ENCODE measurements at regions not wholly inside any gene's neighbourhood (a gene's known extent, or its start where the extent isn't known, plus 50 kb on each side); places are given as distances from the start of the nearest gene placed in this dataset.

DNA sequence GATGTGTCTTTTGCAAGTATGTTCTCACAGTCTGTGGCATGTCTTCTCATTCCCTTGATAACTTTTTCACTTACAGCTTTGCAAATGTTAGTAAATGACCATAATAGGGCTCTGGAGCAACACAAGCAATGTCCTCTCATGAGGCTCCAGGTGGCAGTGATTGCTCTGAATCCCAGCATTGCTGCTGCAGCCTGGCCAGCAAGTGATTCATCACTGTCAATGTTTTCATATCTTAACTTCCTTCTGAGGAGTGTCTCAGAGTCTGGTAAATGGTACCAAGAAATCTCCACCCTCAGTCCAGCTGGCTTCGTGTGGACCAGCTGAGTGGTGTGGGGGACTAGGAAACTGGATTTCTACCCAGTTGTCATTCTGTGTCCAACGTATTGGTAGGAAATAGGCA is 139.6 kb downstream of the MYLK4 start:
- DNase-seq (no peak), ATAC-seq (ENCODE audit: low FRiP score in 2 of 2) (no peak)
- H3K9me3 ChIP-seq, result no peaks in the 10 kb centered on the region
- no peaks in the 10 kb centered on the region for H3K4me1 ChIP-seq
- 34 to 63% methylated on average over 2 of the region's 2 CpGs for WGBS, 2 donors
- no peak overlapping the region for H3K4me3 ChIP-seq
- H3K27me3 ChIP-seq, result no peaks in the 10 kb centered on the region
- TF ChIP-seq EP300 (IDR thresholded peaks at IDR 0.05) (no peak), POLR2A (IDR thresholded peaks at IDR 0.05) (no peak), POLR2AphosphoS5 (IDR thresholded peaks at IDR 0.05) (no peak)
- TF ChIP-seq, protein P1, sequence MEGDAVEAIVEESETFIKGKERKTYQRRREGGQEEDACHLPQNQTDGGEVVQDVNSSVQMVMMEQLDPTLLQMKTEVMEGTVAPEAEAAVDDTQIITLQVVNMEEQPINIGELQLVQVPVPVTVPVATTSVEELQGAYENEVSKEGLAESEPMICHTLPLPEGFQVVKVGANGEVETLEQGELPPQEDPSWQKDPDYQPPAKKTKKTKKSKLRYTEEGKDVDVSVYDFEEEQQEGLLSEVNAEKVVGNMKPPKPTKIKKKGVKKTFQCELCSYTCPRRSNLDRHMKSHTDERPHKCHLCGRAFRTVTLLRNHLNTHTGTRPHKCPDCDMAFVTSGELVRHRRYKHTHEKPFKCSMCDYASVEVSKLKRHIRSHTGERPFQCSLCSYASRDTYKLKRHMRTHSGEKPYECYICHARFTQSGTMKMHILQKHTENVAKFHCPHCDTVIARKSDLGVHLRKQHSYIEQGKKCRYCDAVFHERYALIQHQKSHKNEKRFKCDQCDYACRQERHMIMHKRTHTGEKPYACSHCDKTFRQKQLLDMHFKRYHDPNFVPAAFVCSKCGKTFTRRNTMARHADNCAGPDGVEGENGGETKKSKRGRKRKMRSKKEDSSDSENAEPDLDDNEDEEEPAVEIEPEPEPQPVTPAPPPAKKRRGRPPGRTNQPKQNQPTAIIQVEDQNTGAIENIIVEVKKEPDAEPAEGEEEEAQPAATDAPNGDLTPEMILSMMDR (IDR thresholded peaks at IDR 0.05), result no peak
- H3K36me3 ChIP-seq, result no peaks in the 10 kb centered on the region
- no peak overlapping the region for H3K27ac ChIP-seq

DNA sequence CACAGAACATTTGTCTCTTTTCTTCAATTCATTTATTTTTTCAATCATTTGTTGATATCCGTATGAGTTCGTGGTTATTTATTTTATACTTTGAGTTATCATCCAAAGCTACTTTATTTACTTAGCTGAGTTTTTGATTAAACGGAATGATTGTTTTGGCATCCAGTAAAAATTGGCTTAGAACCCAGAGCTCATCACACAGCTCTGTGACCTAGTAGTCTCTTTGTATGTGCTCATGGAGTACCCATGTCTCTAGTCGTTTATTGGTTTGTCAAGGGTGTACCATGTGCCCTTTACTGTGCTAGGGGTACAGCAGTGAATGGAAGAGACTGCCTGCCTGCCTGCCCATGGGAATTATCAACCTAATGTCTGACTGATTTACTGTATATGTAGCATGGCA is 142.2 kb downstream of the MYLK4 start:
- Histone ChIP-seq H3K9me3 (no peaks in the 10 kb centered on the region), H3K4me1 (no peaks in the 10 kb centered on the region), H3K36me3 (no peaks in the 10 kb centered on the region), H3K27ac (no peak overlapping the region), H3K27me3 (no peaks in the 10 kb centered on the region), H3K4me3 (no peak overlapping the region)
- ATAC-seq (ENCODE audit: low FRiP score in 2 of 2) (no peak), DNase-seq (no peak)
- 29 to 35% methylated on average over 4 of the region's 4 CpGs for WGBS, 2 donors
- TF ChIP-seq POLR2A (IDR thresholded peaks at IDR 0.05), result no peak
- TF ChIP-seq POLR2AphosphoS5 (IDR thresholded peaks at IDR 0.05), result no peak
- TF ChIP-seq, protein P1 (IDR thresholded peaks at IDR 0.05), result no peak
- no peak for TF ChIP-seq EP300 (IDR thresholded peaks at IDR 0.05)

DNA sequence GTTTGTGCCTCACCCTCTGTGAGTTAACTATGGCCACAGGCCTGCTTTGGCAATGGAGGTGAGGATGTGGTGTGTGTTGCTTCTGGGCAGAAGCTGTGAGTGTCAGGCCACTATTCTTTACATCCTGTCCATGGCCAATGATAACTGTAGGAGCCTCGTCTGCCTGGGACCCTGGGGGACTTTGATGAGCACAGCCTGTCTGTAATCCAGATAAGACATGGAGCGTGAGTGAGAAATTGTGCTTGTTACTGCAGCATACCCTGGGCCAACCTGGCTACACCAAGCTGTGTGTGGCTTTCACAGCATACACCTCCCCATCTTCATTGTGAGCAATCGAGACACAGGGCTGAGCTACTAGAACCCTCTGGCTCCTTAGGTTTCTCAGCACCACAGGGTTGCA is 150.4 kb downstream of the MYLK4 start:
- Histone ChIP-seq H3K27ac (no peak overlapping the region), H3K36me3 (no peaks in the 10 kb centered on the region), H3K4me1 (no peaks in the 10 kb centered on the region), H3K9me3 (no peaks in the 10 kb centered on the region), H3K4me3 (no peak overlapping the region), H3K27me3 (no peaks in the 10 kb centered on the region)
- no peak for DNase-seq
- 81 to 87% methylated on average over 3 of the region's 3 CpGs for WGBS, 2 donors
- TF ChIP-seq POLR2A (IDR thresholded peaks at IDR 0.05), result no peak
- TF ChIP-seq POLR2AphosphoS5 (IDR thresholded peaks at IDR 0.05), result no peak
- no peak for TF ChIP-seq EP300 (IDR thresholded peaks at IDR 0.05)
- TF ChIP-seq, protein P1 (IDR thresholded peaks at IDR 0.05), result no peak
- ATAC-seq (ENCODE audit: low FRiP score in 2 of 2), result no peak

GRCh38 chr6:2599817-2600216 is 150.9 kb downstream of the MYLK4 start:
- H3K9me3 ChIP-seq, result no peaks in the 10 kb centered on the region
- DNase-seq, result no peak
- H3K27ac ChIP-seq, result no peak overlapping the region
- no peak overlapping the region for H3K4me3 ChIP-seq
- H3K36me3 ChIP-seq, result no peaks in the 10 kb centered on the region
- no peaks in the 10 kb centered on the region for H3K4me1 ChIP-seq
- no peak for ATAC-seq (ENCODE audit: low FRiP score in 2 of 2)
- WGBS, 2 donors, result 89 to 93% methylated on average over 5 of the region's 5 CpGs
- H3K27me3 ChIP-seq, result no peaks in the 10 kb centered on the region
- TF ChIP-seq POLR2A (IDR thresholded peaks at IDR 0.05) (no peak), EP300 (IDR thresholded peaks at IDR 0.05) (no peak), POLR2AphosphoS5 (IDR thresholded peaks at IDR 0.05) (no peak)
- TF ChIP-seq, protein P1 (IDR thresholded peaks at IDR 0.05), result no peak

- TF ChIP-seq, protein P1 (IDR thresholded peaks at IDR 0.05), result no peak
- TF ChIP-seq POLR2A (IDR thresholded peaks at IDR 0.05) (no peak), POLR2AphosphoS5 (IDR thresholded peaks at IDR 0.05) (no peak), EP300 (IDR thresholded peaks at IDR 0.05) (no peak)
Observed at GRCh38 chr6:2598867-2599266, 151.9 kb downstream of the MYLK4 start.

More at GRCh38 chr6:2598867-2599266, 151.9 kb downstream of the MYLK4 start:
- H3K4me3 ChIP-seq, result no peak overlapping the region
- no peaks in the 10 kb centered on the region for H3K27me3 ChIP-seq
- H3K4me1 ChIP-seq, result no peaks in the 10 kb centered on the region
- DNase-seq, result peak in 1 of 2 donors; percentile 38
- peak in 1 of 2 donors; percentile 46 for ATAC-seq (ENCODE audit: low FRiP score in 2 of 2)
- no peaks in the 10 kb centered on the region for H3K9me3 ChIP-seq
- H3K36me3 ChIP-seq, result no peaks in the 10 kb centered on the region
- WGBS, 2 donors, result 93 to 95% methylated on average over 6 of the region's 6 CpGs
- no peak overlapping the region for H3K27ac ChIP-seq
